ENCODE measurements at regions not wholly inside any gene's neighbourhood (a gene's known extent, or its start where the extent isn't known, plus 50 kb on each side); places are given as distances from the start of the nearest gene placed in this dataset.

- DNase-seq (ENCODE audit: low spot score): no peak
- TF ChIP-seq, protein P1, sequence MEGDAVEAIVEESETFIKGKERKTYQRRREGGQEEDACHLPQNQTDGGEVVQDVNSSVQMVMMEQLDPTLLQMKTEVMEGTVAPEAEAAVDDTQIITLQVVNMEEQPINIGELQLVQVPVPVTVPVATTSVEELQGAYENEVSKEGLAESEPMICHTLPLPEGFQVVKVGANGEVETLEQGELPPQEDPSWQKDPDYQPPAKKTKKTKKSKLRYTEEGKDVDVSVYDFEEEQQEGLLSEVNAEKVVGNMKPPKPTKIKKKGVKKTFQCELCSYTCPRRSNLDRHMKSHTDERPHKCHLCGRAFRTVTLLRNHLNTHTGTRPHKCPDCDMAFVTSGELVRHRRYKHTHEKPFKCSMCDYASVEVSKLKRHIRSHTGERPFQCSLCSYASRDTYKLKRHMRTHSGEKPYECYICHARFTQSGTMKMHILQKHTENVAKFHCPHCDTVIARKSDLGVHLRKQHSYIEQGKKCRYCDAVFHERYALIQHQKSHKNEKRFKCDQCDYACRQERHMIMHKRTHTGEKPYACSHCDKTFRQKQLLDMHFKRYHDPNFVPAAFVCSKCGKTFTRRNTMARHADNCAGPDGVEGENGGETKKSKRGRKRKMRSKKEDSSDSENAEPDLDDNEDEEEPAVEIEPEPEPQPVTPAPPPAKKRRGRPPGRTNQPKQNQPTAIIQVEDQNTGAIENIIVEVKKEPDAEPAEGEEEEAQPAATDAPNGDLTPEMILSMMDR (IDR thresholded peaks at IDR 0.05; ENCODE audit: extremely low read depth, missing control alignments): no peak
Measured at GRCh38 chr4:135605076-135605475, 1403.5 kb upstream of the PABPC4L start.

- TF ChIP-seq, protein P1 (IDR thresholded peaks at IDR 0.05; ENCODE audit: extremely low read depth, missing control alignments): no peak
- DNase-seq (ENCODE audit: low spot score): no peak
Measured at GRCh38 chr4:135604531-135604930, 1402.9 kb upstream of the PABPC4L start.

GRCh38 chr4:135601351-135601750 lies 1399.8 kb upstream of the PABPC4L start:
- TF ChIP-seq, protein P1 (IDR thresholded peaks at IDR 0.05; ENCODE audit: extremely low read depth, missing control alignments): no peak
- DNase-seq (ENCODE audit: low spot score): no peak

GRCh38 chr4:135598151-135598550 lies 1396.6 kb upstream of the PABPC4L start:
- DNase-seq (ENCODE audit: low spot score): no peak
- TF ChIP-seq, protein P1 (IDR thresholded peaks at IDR 0.05; ENCODE audit: extremely low read depth, missing control alignments): no peak

- no peak for DNase-seq (ENCODE audit: low spot score)
- TF ChIP-seq, protein P1 (IDR thresholded peaks at IDR 0.05; ENCODE audit: extremely low read depth, missing control alignments): no peak
Measured at GRCh38 chr4:135594521-135594920, 1392.9 kb upstream of the PABPC4L start.

GRCh38 chr4:135575041-135575440 lies 1373.5 kb upstream of the PABPC4L start:
- TF ChIP-seq, protein P1 (IDR thresholded peaks at IDR 0.05; ENCODE audit: extremely low read depth, missing control alignments): no peak
- DNase-seq (ENCODE audit: low spot score): no peak

DNA sequence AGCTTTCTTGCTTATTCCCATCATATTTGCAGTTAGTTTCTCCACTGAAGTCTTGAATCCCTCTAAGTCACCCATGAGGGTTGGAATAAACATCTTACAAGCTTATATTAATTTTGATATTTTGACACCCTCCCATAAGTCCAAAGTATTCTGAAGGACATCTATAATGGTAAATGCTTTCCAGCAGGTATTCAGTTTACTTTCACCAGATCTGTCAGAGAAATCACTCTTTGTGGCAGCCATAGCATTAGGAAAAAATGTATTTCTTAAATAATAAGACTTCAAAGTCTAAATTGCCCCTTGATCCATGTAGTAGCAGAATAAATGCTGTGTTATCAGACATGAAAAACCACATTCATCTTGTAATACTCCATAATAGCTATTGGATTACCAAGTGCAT lies 1371.7 kb upstream of the PABPC4L start:
- TF ChIP-seq, protein P1 (IDR thresholded peaks at IDR 0.05; ENCODE audit: extremely low read depth, missing control alignments): no peak
- no peak for DNase-seq (ENCODE audit: low spot score)
